ENCODE measurements at regions not wholly inside any gene's neighbourhood (a gene's known extent, or its start where the extent isn't known, plus 50 kb on each side); places are given as distances from the start of the nearest gene placed in this dataset.

GRCh38 chr6:21829126-21829525 lies 235.6 kb downstream of the SOX4 start:
- H3K27ac ChIP-seq (replicated peaks), result no peak overlapping the region

GRCh38 chr6:21831521-21832291 lies 238.2 kb downstream of the SOX4 start:
- H3K27me3 ChIP-seq (ENCODE audit: insufficient read depth, poor library complexity, severe bottlenecking), result no peaks in the 10 kb centered on the region
- no peak overlapping the region for H3K4me3 ChIP-seq (replicated peaks; ENCODE audit: insufficient read depth, low read length)
- TF ChIP-seq REST (IDR thresholded peaks at IDR 0.05; ENCODE audit: insufficient replicate concordance, low read depth) (no peak), SPI1 (IDR thresholded peaks at IDR 0.05; ENCODE audit: borderline replicate concordance, low read depth) (no peak)
- H3K27ac ChIP-seq (replicated peaks), result no peak overlapping the region
- DNase-seq (ENCODE audit: low read depth in 1 of 2, low spot score in 1 of 2), result no peak

More at GRCh38 chr6:21829126-21829525, 235.6 kb downstream of the SOX4 start:
- no peak for DNase-seq (ENCODE audit: low read depth in 1 of 2, low spot score in 1 of 2)
- no peak for TF ChIP-seq CTCF (IDR thresholded peaks at IDR 0.05; ENCODE audit: insufficient read depth, low read length)
- TF ChIP-seq POLR2AphosphoS5 (IDR thresholded peaks at IDR 0.05; ENCODE audit: low read depth), result no peak
- TF ChIP-seq REST (IDR thresholded peaks at IDR 0.05; ENCODE audit: insufficient replicate concordance, low read depth), result no peak
- no peak for TF ChIP-seq SPI1 (IDR thresholded peaks at IDR 0.05; ENCODE audit: borderline replicate concordance, low read depth)
- TF ChIP-seq GABPA (IDR thresholded peaks at IDR 0.05; ENCODE audit: low read depth), result no peak
- Histone ChIP-seq H3K4me3 (replicated peaks; ENCODE audit: insufficient read depth, low read length) (no peak overlapping the region), H3K27me3 (ENCODE audit: insufficient read depth, poor library complexity, severe bottlenecking) (no peaks in the 10 kb centered on the region)

GRCh38 chr6:21836277-21836676 lies 242.7 kb downstream of the SOX4 start:
- Histone ChIP-seq H3K27me3 (ENCODE audit: insufficient read depth, poor library complexity, severe bottlenecking) (no peaks in the 10 kb centered on the region), H3K27ac (replicated peaks) (no peak overlapping the region), H3K4me3 (replicated peaks; ENCODE audit: insufficient read depth, low read length) (no peak overlapping the region)
- TF ChIP-seq POLR2AphosphoS5 (IDR thresholded peaks at IDR 0.05; ENCODE audit: low read depth) (no peak), SPI1 (IDR thresholded peaks at IDR 0.05; ENCODE audit: borderline replicate concordance, low read depth) (no peak)
- DNase-seq (ENCODE audit: low read depth in 1 of 2, low spot score in 1 of 2), result no peak

GRCh38 chr6:21836772-21837425 lies 243.3 kb downstream of the SOX4 start:
- H3K27me3 ChIP-seq (ENCODE audit: insufficient read depth, poor library complexity, severe bottlenecking), result no peaks in the 10 kb centered on the region
- H3K27ac ChIP-seq (replicated peaks), result no peak overlapping the region
- H3K4me3 ChIP-seq (replicated peaks; ENCODE audit: insufficient read depth, low read length), result no peak overlapping the region
- DNase-seq (ENCODE audit: low read depth in 1 of 2, low spot score in 1 of 2), result no peak
- TF ChIP-seq REST (IDR thresholded peaks at IDR 0.05; ENCODE audit: insufficient replicate concordance, low read depth), result no peak
- no peak for TF ChIP-seq CTCF (IDR thresholded peaks at IDR 0.05; ENCODE audit: insufficient read depth, low read length)
- no peak for TF ChIP-seq GABPA (IDR thresholded peaks at IDR 0.05; ENCODE audit: low read depth)
- no peak for TF ChIP-seq SPI1 (IDR thresholded peaks at IDR 0.05; ENCODE audit: borderline replicate concordance, low read depth)
- TF ChIP-seq POLR2AphosphoS5 (IDR thresholded peaks at IDR 0.05; ENCODE audit: low read depth), result no peak
